Calu3 (cell line): ENCODE measurements at regions not wholly inside any gene's neighbourhood (a gene's known extent, or its start where the extent isn't known, plus 50 kb on each side); places are given as distances from the start of the nearest gene placed in this dataset.

Experiments used
- BruUV-seq: library from RNA; stranded (reverse); fragments of 400-500 nt; replicated peaks from 2 replicates; lab custom pipeline; 2021; lab: Mats Ljungman, UMichigan
- CTCF ChIA-PET: fragments of 300-600 bp; sonication (Branson Sonifier 250); formaldehyde crosslinking; loops from one replicate; lab custom pipeline; 2022; ENCODE audit warnings: antibody characterized with exemption; lab: Charles Lee
- DNase-seq: peaks from one replicate; pipeline ENCODE4 v3.0.0; 2022
- H3K27ac Mint-ChIP-seq: one replicate; pipeline ENCODE4 v1.8.0; 2022; ENCODE audit warnings: mixed read lengths; ENCODE audit not compliant: unreplicated experiment
- H3K27me3 Mint-ChIP-seq: one replicate; pipeline ENCODE4 v1.8.0; 2022; ENCODE audit warnings: mixed read lengths; ENCODE audit not compliant: unreplicated experiment
- H3K36me3 Mint-ChIP-seq: one replicate; pipeline ENCODE4 v1.8.0; 2022; ENCODE audit warnings: mild to moderate bottlenecking, moderate library complexity, mixed read lengths; ENCODE audit not compliant: insufficient read depth, unreplicated experiment
- H3K4me1 Mint-ChIP-seq: one replicate; pipeline ENCODE4 v1.8.0; 2022; ENCODE audit warnings: mild to moderate bottlenecking, low read depth, mixed read lengths; ENCODE audit not compliant: unreplicated experiment
- H3K4me3 Mint-ChIP-seq: one replicate; pipeline ENCODE4 v1.8.0; 2022; ENCODE audit warnings: mild to moderate bottlenecking, low read depth, moderate library complexity, mixed read lengths; ENCODE audit not compliant: unreplicated experiment
- H3K9me3 Mint-ChIP-seq: one replicate; pipeline ENCODE4 v1.8.0; 2022; ENCODE audit warnings: low read depth, mixed read lengths; ENCODE audit not compliant: unreplicated experiment
- intact Hi-C: fragments of 100-400 bp; cut with micrococcal nuclease; formaldehyde crosslinking; loops from one replicate; pipeline ENCODE4 v1.10.0; 2022; ENCODE audit not compliant: unreplicated experiment
- TF ChIP-seq, protein P1 (sequence below): fragments of 200-600 bp; IDR thresholded peaks from one replicate; pipeline ENCODE4 v1.8.0; 2022; ENCODE audit warnings: antibody characterized with exemption; ENCODE audit not compliant: unreplicated experiment

DNA sequence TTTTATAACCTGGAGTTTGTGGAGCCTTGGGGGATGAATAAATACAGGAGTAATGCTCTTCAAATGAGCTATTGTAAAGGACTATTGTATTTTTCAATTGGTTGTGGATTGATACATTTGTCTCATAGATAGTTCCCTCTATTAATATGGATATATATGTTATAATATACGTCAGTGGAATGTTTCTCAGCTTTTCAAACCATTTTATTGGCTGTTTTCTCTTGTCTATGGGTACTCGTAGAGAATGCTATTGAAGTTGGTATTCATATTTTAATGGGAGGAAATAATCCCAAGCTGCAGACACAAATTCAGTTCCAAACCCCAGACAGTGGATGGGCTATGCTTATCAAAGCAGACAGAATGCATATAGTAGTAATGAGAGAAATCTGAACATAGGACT lies 181.8 kb upstream of the DAB2 start:
- H3K27me3 Mint-ChIP-seq: no peaks in the 10 kb centered on the region
- no peak for DNase-seq

DNA sequence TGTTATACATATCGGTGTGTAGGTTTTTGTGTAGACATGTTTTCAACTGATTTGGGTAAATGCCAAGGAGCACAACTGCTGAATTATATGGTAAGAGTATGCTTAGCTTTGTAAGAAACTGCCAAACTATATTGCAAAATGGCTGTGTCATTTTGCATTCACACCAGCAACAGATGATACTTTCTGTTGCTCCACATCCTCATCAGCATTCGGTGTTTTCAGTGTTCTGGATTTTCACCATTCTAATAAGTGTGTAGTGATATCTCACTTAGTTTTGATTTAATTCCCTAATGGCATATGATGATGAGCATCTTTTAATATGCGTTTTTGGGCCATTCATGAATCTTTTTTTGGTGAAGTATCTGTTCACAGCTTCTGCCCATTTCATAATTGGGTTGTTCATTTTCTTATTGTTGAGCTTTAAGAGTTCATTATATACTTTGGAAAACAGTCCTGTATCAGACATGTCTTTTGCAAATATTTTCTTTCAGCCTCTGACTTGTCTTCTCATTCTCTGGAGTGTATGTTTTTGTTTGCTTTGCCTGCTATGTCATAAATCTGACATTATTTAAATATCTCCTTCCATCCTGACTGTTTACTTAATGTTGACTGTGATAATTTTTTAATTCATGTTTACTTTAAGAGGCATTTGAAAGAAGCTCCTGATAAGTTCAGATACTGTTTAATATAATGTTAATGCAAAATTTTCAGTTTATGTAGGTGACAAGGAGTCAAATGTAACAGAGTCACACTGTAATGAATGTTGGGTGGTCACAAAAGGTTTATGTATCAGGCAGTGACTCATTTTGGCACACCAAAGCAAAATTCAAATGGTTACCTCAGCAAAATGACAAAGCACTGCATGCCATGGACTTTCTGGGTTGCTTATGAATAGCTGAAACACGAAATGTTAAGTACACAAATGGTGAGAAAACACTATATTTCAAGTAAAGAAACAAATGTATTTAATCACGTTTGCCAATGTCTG lies 181.1 kb upstream of the DAB2 start:
- no peak for DNase-seq
- Mint-ChIP-seq H3K4me1 (peaks cover 8% of the 10 kb centered on the region), H3K4me3 (no peak overlapping the region), H3K27ac (no peak overlapping the region), H3K27me3 (no peaks in the 10 kb centered on the region), H3K9me3 (peaks cover 3% of the 10 kb centered on the region), H3K36me3 (no peaks in the 10 kb centered on the region)
- intact Hi-C loops: loop anchor here (10.0 kb wide), 1 partner anchor 339 kb away; no protein-coding TSS in a partner anchor
- no TSS peak for BruUV-seq
- CTCF ChIA-PET: interaction anchor here (0.5 kb wide), 1 partner anchor 1481 kb away, joined by 3 read pairs; no protein-coding TSS in a partner anchor
- TF ChIP-seq, protein P1, sequence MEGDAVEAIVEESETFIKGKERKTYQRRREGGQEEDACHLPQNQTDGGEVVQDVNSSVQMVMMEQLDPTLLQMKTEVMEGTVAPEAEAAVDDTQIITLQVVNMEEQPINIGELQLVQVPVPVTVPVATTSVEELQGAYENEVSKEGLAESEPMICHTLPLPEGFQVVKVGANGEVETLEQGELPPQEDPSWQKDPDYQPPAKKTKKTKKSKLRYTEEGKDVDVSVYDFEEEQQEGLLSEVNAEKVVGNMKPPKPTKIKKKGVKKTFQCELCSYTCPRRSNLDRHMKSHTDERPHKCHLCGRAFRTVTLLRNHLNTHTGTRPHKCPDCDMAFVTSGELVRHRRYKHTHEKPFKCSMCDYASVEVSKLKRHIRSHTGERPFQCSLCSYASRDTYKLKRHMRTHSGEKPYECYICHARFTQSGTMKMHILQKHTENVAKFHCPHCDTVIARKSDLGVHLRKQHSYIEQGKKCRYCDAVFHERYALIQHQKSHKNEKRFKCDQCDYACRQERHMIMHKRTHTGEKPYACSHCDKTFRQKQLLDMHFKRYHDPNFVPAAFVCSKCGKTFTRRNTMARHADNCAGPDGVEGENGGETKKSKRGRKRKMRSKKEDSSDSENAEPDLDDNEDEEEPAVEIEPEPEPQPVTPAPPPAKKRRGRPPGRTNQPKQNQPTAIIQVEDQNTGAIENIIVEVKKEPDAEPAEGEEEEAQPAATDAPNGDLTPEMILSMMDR: no peak

More for the DNA sequence above, 181.8 kb upstream of the DAB2 start:
- intact Hi-C loops: loop anchor here (10.0 kb wide), 1 partner anchor 338 kb away; no protein-coding TSS in a partner anchor
- TF ChIP-seq, protein P1: no peak
- no peak overlapping the region for H3K4me3 Mint-ChIP-seq
- CTCF ChIA-PET: interaction anchor here (0.5 kb wide), 1 partner anchor 1480 kb away, joined by 3 read pairs; no protein-coding TSS in a partner anchor
- peaks cover 4% of the 10 kb centered on the region for H3K9me3 Mint-ChIP-seq
- H3K27ac Mint-ChIP-seq: no peak overlapping the region
- no peaks in the 10 kb centered on the region for H3K36me3 Mint-ChIP-seq
- H3K4me1 Mint-ChIP-seq: peaks cover 8% of the 10 kb centered on the region
- no TSS peak for BruUV-seq

DNA sequence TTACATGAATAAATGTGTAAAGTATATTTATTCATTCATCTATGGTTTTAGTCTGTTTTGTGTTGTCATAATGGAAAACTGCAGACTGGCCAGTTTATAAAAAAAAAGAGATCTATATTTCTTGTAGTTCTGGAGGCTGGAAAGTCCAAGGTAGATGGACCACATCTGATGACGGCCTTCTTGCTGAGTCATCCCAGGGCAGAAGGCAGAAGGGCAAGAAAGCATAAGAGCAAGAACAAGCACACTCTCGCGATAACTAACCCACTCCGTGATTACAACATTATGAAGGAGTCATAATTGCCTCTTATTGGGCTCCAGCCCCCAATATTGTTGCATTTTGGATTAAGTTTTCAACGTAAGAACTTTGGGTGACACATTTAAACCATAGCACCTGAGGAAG lies 180.4 kb upstream of the DAB2 start:
- no peaks in the 10 kb centered on the region for H3K27me3 Mint-ChIP-seq
- CTCF ChIA-PET: no interaction called here
- TF ChIP-seq, protein P1: no peak
- no TSS peak for BruUV-seq
- intact Hi-C loops: loop anchor here (10.0 kb wide), 1 partner anchor 340 kb away; no protein-coding TSS in a partner anchor
- no peak for DNase-seq
- H3K4me3 Mint-ChIP-seq: no peak overlapping the region
- no peak overlapping the region for H3K27ac Mint-ChIP-seq
- H3K36me3 Mint-ChIP-seq: no peaks in the 10 kb centered on the region
- peaks cover 3% of the 10 kb centered on the region for H3K9me3 Mint-ChIP-seq
- H3K4me1 Mint-ChIP-seq: peaks cover 8% of the 10 kb centered on the region

DNA sequence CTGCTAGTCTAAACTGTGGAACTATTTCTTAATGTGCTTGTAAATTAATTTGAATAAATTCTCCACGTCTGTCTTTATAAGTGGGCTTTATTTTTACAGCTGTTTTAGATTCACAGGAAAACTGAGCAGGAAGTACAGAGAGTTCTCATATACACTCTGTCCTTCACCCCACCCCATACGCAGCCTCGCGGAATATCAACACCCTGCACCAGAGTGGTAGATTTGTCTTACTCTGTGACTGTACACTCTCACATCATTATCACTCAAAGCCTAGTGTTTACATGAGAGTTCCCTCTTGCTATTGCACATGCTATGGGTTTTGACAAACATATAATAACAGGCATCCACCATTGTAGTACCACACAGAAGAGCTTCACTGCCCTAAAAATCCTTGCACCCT lies 179.7 kb upstream of the DAB2 start:
- intact Hi-C loops: loop anchor here (10.0 kb wide), 1 partner anchor 340 kb away; no protein-coding TSS in a partner anchor
- DNase-seq: no peak
- BruUV-seq: no TSS peak
- TF ChIP-seq, protein P1: no peak
- H3K27ac Mint-ChIP-seq: no peak overlapping the region
- H3K9me3 Mint-ChIP-seq: peaks cover 3% of the 10 kb centered on the region
- no peak overlapping the region for H3K4me3 Mint-ChIP-seq
- CTCF ChIA-PET: no interaction called here
- no peaks in the 10 kb centered on the region for H3K36me3 Mint-ChIP-seq
- no peaks in the 10 kb centered on the region for H3K27me3 Mint-ChIP-seq
- peaks cover 8% of the 10 kb centered on the region for H3K4me1 Mint-ChIP-seq
